ENCODE measurements at regions not wholly inside any gene's neighbourhood (a gene's known extent, or its start where the extent isn't known, plus 50 kb on each side); places are given as distances from the start of the nearest gene placed in this dataset.

- Histone ChIP-seq H4K20me1 (replicated peaks; ENCODE audit: insufficient read depth) (no peaks in the 10 kb centered on the region), H3K36me3 (ENCODE audit: insufficient read depth) (no peaks in the 10 kb centered on the region), H3K4me2 (no peak overlapping the region), H3F3A (replicated peaks; ENCODE audit: low read depth) (no peaks in the 10 kb centered on the region), H3K79me2 (replicated peaks; ENCODE audit: insufficient read depth) (no peaks in the 10 kb centered on the region), H3K4me3 (no peak overlapping the region), H3K27ac (ENCODE audit: low read depth) (no peak overlapping the region), H3K4me1 (ENCODE audit: insufficient read depth) (peaks cover 9% of the 10 kb centered on the region), H3K9me2 (ENCODE audit: insufficient read depth) (peaks cover 6% of the 10 kb centered on the region), H3K27me3 (ENCODE audit: insufficient read depth) (no peaks in the 10 kb centered on the region), H2AFZ (no peak overlapping the region)
- peaks cover 7% of the 10 kb centered on the region for H3K27me3 Mint-ChIP-seq (ENCODE audit: insufficient read depth, low read depth, poor library complexity)
- H3K36me3 Mint-ChIP-seq (ENCODE audit: low read depth): peaks cover under 1% of the 10 kb centered on the region; the same call in 2 of the 3 replicates
- 0 out of 3 replicates have a peak, but pooled peaks cover under 1% of the 10 kb centered on the region for H3K9me3 Mint-ChIP-seq
- H3K4me3 Mint-ChIP-seq: no peak overlapping the region
- TF ChIP-seq ZNF331 (CRISPR knock-in tag; IDR thresholded peaks at IDR 0.05; ENCODE audit: low read depth): no peak
- TF ChIP-seq CREB1 (CRISPR knock-in tag; IDR thresholded peaks at IDR 0.05; ENCODE audit: low read depth): no peak
- DNase-seq (ENCODE audit: low spot score) (no peak), ATAC-seq (no peak)
- H3K4me1 Mint-ChIP-seq: peaks cover 20% of the 10 kb centered on the region
- no peak overlapping the region for H3K27ac Mint-ChIP-seq
Measured at GRCh38 chr6:14814016-14814415, 431.9 kb upstream of the JARID2 start.

- H3K4me1 Mint-ChIP-seq: peaks cover 17% of the 10 kb centered on the region
- H3K4me3 ChIP-seq: no peak overlapping the region
- DNase-seq (ENCODE audit: low spot score) (no peak), ATAC-seq (no peak; the same call in 2 of the 3 replicates)
- H3K79me2 ChIP-seq (replicated peaks; ENCODE audit: insufficient read depth): no peaks in the 10 kb centered on the region
- no peak overlapping the region for H3K4me2 ChIP-seq
- H3K27ac ChIP-seq (ENCODE audit: low read depth): peak overlapping the region; percentile 19; the same call in 1 of the 2 replicates
- H4K20me1 ChIP-seq (replicated peaks; ENCODE audit: insufficient read depth): no peaks in the 10 kb centered on the region
- no peaks in the 10 kb centered on the region; the same call in 1 of the 3 replicates for H3K36me3 Mint-ChIP-seq (ENCODE audit: low read depth)
- no peak overlapping the region for H2AFZ ChIP-seq
- H3K9me2 ChIP-seq (ENCODE audit: insufficient read depth): peaks cover 6% of the 10 kb centered on the region; the same call in 1 of the 2 replicates
- no peaks in the 10 kb centered on the region for H3K36me3 ChIP-seq (ENCODE audit: insufficient read depth)
- no peak overlapping the region for H3K4me3 Mint-ChIP-seq
- H3K27me3 ChIP-seq (ENCODE audit: insufficient read depth): no peaks in the 10 kb centered on the region
- H3K27me3 Mint-ChIP-seq (ENCODE audit: insufficient read depth, low read depth, poor library complexity): peaks cover 5% of the 10 kb centered on the region
- no peak overlapping the region for H3K27ac Mint-ChIP-seq
- H3K4me1 ChIP-seq (ENCODE audit: insufficient read depth): peaks cover 9% of the 10 kb centered on the region
- no peaks in the 10 kb centered on the region for H3F3A ChIP-seq (replicated peaks; ENCODE audit: low read depth)
- H3K9me3 Mint-ChIP-seq: no peaks in the 10 kb centered on the region
- no peak for TF ChIP-seq NANOG (IDR thresholded peaks at IDR 0.05; ENCODE audit: borderline replicate concordance)
- TF ChIP-seq ZNF114 (CRISPR knock-in tag; IDR thresholded peaks at IDR 0.05): no peak
- no peak for TF ChIP-seq STAT1 (IDR thresholded peaks at IDR 0.05; ENCODE audit: unreplicated experiment)
- TF ChIP-seq ZNF462 (CRISPR knock-in tag; IDR thresholded peaks at IDR 0.05): no peak
- no peak for TF ChIP-seq JUNB (IDR thresholded peaks at IDR 0.05; ENCODE audit: unreplicated experiment)
- TF ChIP-seq REST (IDR thresholded peaks at IDR 0.05; ENCODE audit: unreplicated experiment): no peak
- no peak for TF ChIP-seq CTCF (conservative IDR thresholded peaks at IDR 0.05; ENCODE audit: low read depth in 2 of 2)
Measured at GRCh38 chr6:14816116-14816859, 429.6 kb upstream of the JARID2 start.
